Breast epithelium (tissue), 4 donors: ENCODE measurements at regions not wholly inside any gene's neighbourhood (a gene's known extent, or its start where the extent isn't known, plus 50 kb on each side); places are given as distances from the start of the nearest gene placed in this dataset.

ENCODE experiments used
- DNase-seq, 2 donors: peaks; one replicate each; pipeline ENCODE4 v3.0.0-alpha.2; 2019; ENCODE audit warnings: low spot score in 2 of 2
- H3K27ac ChIP-seq, 2 donors: fragments of 200-600 bp; sonication (generic) in 1 of 2; one replicate each; pipeline ENCODE4 v1.5.1; 2016 to 2019; ENCODE audit warnings: mild to moderate bottlenecking in 1 of 2
- H3K27me3 ChIP-seq, 2 donors: fragments of 200-600 bp; sonication (generic) in 1 of 2; one replicate each; pipeline versions ENCODE4 v1.5.1 to v1.6.0; 2017 to 2019; ENCODE audit warnings: control low read depth in 1 of 2, mild to moderate bottlenecking in 1 of 2
- H3K36me3 ChIP-seq: fragments of 200-600 bp; one replicate; pipeline ENCODE4 v1.5.1; 2019
- H3K4me1 ChIP-seq, 2 donors: fragments of 200-600 bp; sonication (generic); one replicate each; pipeline ENCODE4 v1.5.1; 2016 to 2019; ENCODE audit warnings: control low read depth in 1 of 2
- H3K4me3 ChIP-seq, 3 donors: fragments of 200-600 bp; sonication (generic); 1 replicate in 2 of 3; 2 replicates in 1 of 3; pipeline ENCODE4 v1.5.1; 2016 to 2019; ENCODE audit warnings: mild to moderate bottlenecking in 3 of 3, moderate library complexity in 2 of 3
- H3K9me3 ChIP-seq, 2 donors: fragments of 200-600 bp; sonication (generic) in 1 of 2; one replicate each; pipeline ENCODE4 v1.5.1; 2016 to 2019; ENCODE audit warnings: control low read depth in 1 of 2
- POLR2A ChIP-seq: fragments of 450-650 bp; IDR thresholded peaks from one replicate; pipeline ENCODE4 v1.6.1; 2016; ENCODE audit warnings: antibody characterized with exemption, mild to moderate bottlenecking, moderate library complexity
- POLR2AphosphoS5 ChIP-seq, 3 donors: sonication (generic); formaldehyde crosslinking; IDR thresholded peaks; one replicate each; pipeline ENCODE4 v1.6.1; 2017; ENCODE audit warnings: antibody characterized with exemption in 3 of 3
- intact Hi-C: fragments of 100-400 bp; cut with DNase I; formaldehyde crosslinking; loops from one replicate; pipeline ENCODE4 v1.15.1; 2023; ENCODE audit warnings: low total_unique reads
- TF ChIP-seq, protein P1 (sequence below), 3 donors: fragments of 450-650 bp; IDR thresholded peaks; one replicate each; pipeline ENCODE4 v1.5.1; 2016 to 2017; ENCODE audit warnings: antibody characterized with exemption in 3 of 3, mild to moderate bottlenecking in 3 of 3, moderate library complexity in 3 of 3

DNA sequence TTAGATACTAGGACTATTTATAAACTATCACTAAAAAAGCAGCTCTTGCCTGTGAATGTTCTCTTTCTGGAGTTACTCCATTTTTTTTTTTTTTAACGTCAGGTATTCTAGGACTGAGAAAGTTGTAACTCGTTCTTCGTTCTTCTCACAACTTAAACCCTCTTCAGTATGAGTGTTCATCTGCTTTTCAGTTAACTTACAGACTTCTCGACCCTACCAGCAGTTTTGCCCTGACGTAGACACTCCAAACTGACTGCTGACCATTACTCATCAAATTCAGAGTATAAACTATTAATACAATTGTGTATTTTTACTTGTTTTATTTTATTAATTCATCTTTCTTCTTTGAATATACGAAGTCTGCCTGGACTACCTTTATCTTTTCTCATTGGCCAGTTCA lies 353.1 kb downstream of the GPR37 start:
- H3K36me3 ChIP-seq: no peaks in the 10 kb centered on the region
- H3K9me3 ChIP-seq: no peaks in the 10 kb centered on the region
- H3K27ac ChIP-seq: no peak overlapping the region
- TF ChIP-seq POLR2A: no peak
- no peak for TF ChIP-seq POLR2AphosphoS5 (IDR thresholded peaks at IDR 0.05)
- TF ChIP-seq, protein P1, sequence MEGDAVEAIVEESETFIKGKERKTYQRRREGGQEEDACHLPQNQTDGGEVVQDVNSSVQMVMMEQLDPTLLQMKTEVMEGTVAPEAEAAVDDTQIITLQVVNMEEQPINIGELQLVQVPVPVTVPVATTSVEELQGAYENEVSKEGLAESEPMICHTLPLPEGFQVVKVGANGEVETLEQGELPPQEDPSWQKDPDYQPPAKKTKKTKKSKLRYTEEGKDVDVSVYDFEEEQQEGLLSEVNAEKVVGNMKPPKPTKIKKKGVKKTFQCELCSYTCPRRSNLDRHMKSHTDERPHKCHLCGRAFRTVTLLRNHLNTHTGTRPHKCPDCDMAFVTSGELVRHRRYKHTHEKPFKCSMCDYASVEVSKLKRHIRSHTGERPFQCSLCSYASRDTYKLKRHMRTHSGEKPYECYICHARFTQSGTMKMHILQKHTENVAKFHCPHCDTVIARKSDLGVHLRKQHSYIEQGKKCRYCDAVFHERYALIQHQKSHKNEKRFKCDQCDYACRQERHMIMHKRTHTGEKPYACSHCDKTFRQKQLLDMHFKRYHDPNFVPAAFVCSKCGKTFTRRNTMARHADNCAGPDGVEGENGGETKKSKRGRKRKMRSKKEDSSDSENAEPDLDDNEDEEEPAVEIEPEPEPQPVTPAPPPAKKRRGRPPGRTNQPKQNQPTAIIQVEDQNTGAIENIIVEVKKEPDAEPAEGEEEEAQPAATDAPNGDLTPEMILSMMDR (IDR thresholded peaks at IDR 0.05): no peak
- intact Hi-C loops: no loop called here
- H3K4me3 ChIP-seq: no peak overlapping the region
- DNase-seq: no peak
- H3K27me3 ChIP-seq: no peaks in the 10 kb centered on the region
- no peaks in the 10 kb centered on the region for H3K4me1 ChIP-seq

DNA sequence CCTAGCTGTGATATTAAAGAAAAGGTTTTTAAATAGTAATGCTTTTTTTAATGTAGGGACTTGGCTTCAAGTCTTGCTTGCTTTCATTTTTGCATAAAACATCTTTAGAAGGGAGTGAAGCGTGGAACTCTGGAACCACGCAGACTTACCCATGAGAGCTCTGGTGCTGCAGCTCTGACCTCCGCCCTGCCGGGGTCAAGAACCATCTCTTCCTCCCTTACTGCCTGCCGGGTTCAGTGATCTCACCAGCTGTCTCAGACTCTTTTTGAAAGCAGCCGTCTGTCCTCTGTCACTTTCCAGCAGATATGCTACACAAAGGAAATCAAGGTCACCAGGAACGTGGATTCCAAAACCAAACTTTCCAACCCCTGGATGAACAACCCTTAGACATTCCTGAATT lies 353.8 kb downstream of the GPR37 start:
- no peaks in the 10 kb centered on the region for H3K4me1 ChIP-seq
- no peaks in the 10 kb centered on the region for H3K9me3 ChIP-seq
- H3K27me3 ChIP-seq: no peaks in the 10 kb centered on the region
- no peak overlapping the region for H3K4me3 ChIP-seq
- no peak for DNase-seq
- TF ChIP-seq, protein P1 (IDR thresholded peaks at IDR 0.05): no peak
- TF ChIP-seq POLR2AphosphoS5 (IDR thresholded peaks at IDR 0.05) (no peak), POLR2A (no peak)
- H3K36me3 ChIP-seq: no peaks in the 10 kb centered on the region
- intact Hi-C loops: no loop called here
- H3K27ac ChIP-seq: no peak overlapping the region

DNA sequence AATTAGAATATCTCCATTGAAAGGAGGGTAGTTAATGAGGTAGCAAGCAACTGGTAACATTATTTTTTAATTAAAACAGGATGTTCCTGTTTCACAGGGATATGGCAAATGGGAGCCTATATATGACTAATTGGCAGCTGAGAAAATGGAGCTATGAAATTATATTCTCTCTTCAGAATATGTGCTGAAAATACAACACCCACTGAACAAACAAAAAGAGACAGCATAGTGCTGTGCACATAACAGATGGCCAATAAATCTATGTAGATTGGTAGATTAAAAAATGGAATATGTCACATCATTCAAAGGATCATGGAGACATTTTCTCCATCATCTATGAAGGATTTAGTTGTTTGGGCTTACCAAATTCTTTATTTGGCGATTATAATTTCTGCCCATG lies 362.0 kb downstream of the GPR37 start:
- Histone ChIP-seq H3K27me3 (no peaks in the 10 kb centered on the region), H3K36me3 (no peaks in the 10 kb centered on the region), H3K9me3 (no peaks in the 10 kb centered on the region), H3K27ac (no peak overlapping the region), H3K4me3 (no peak overlapping the region), H3K4me1 (no peaks in the 10 kb centered on the region)
- TF ChIP-seq POLR2AphosphoS5 (IDR thresholded peaks at IDR 0.05) (no peak), POLR2A (no peak)
- TF ChIP-seq, protein P1 (IDR thresholded peaks at IDR 0.05): no peak
- no peak for DNase-seq
- intact Hi-C loops: no loop called here

DNA sequence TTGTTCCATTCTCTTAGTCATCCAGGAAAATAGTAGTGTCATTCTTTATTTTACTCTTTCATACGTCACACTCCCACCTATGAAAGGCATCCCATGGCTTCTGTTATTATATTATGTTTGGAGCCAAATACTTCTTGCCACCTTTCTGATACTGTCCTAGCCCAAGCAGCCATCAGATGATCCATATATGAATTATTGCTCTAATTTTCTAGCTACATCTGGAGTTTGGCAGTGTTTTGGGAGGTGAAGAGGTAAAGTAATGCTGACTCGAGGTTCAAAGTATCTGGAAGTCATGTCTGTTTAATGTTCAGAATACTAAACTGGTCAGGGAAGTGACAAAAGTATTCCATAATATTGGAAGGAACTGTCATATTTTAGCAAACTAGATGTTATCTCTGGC lies 362.5 kb downstream of the GPR37 start:
- DNase-seq: no peak
- Histone ChIP-seq H3K36me3 (no peaks in the 10 kb centered on the region), H3K27me3 (no peaks in the 10 kb centered on the region), H3K4me3 (no peak overlapping the region), H3K4me1 (no peaks in the 10 kb centered on the region), H3K9me3 (no peaks in the 10 kb centered on the region), H3K27ac (no peak overlapping the region)
- intact Hi-C loops: no loop called here
- TF ChIP-seq POLR2A (no peak), POLR2AphosphoS5 (IDR thresholded peaks at IDR 0.05) (no peak)
- TF ChIP-seq, protein P1 (IDR thresholded peaks at IDR 0.05): no peak

DNA sequence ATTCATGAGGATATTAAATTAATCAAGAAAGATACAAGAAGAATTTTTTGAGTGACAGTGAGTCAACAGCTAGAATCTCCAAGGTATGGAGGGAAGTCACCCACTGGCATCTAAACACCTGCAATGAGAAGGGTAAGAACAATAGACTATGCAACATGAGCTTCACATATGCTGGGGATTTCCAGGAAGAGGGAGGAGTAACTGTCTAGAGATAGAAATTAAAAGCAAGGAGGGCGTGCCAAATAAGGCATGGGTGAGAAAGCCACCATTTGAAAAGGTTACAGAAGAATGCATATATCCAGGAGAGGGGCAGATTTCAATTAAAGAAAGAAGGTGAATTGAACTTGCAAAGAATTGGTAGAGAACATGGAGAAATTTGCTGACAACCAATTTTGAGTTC lies 365.7 kb downstream of the GPR37 start:
- H3K9me3 ChIP-seq: no peaks in the 10 kb centered on the region
- DNase-seq: no peak
- H3K27ac ChIP-seq: no peak overlapping the region
- no peaks in the 10 kb centered on the region for H3K36me3 ChIP-seq
- no peaks in the 10 kb centered on the region for H3K27me3 ChIP-seq
- intact Hi-C loops: no loop called here
- no peak overlapping the region for H3K4me3 ChIP-seq
- TF ChIP-seq POLR2AphosphoS5 (IDR thresholded peaks at IDR 0.05) (no peak), POLR2A (no peak)
- TF ChIP-seq, protein P1 (IDR thresholded peaks at IDR 0.05): no peak
- no peaks in the 10 kb centered on the region for H3K4me1 ChIP-seq
